ENCODE measurements at regions not wholly inside any gene's neighbourhood (a gene's known extent, or its start where the extent isn't known, plus 50 kb on each side); places are given as distances from the start of the nearest gene placed in this dataset.

DNA sequence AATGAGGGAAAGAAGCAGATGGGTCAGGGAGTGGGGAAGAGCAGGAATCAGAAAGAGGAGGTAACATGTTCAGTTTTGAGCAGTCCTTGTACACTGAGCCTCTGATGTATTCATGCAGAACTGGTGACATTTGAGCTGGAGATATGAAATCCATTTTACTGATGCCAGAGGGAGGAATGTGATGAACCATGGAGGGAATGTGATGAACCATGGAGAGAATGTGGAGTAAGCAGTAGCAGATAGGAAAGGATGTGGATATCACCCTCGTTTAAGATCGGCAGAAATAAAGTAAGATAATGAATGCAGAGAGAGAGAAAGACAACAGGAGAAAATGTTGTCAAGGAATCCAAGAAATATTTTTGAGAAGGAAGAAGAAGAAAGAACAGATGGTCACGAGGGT, 231.6 kb downstream of the TBXT start:
- POLR2A ChIA-PET, result no interaction called here
- Mint-ChIP-seq H3K36me3 (no peaks in the 10 kb centered on the region), H3K4me3 (no peak overlapping the region), H3K4me1 (no peaks in the 10 kb centered on the region), H3K27me3 (no peaks in the 10 kb centered on the region), H3K9me3 (no peaks in the 10 kb centered on the region), H3K27ac (no peak overlapping the region)
- ATAC-seq (ENCODE audit: low read depth) (no peak), DNase-seq (no peak)

DNA sequence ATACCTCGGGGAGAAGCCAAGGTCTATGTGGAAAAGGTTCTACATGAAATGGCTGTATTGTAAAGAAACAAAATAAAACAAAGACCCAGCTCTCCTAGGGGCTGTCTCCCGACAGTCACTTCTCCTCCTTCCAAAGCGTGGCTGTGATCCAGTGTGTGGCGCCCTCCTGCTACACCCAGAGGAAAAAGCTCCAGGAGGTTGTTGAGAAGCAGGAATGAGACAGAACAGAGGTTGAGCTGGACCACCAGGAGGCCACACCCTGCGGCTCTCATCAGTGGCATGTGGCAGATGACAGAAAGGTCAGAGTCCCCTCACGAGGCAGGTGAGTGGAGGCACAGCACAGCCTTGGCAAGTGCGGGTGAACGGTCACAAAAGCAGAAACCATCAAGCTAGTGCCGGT, 236.0 kb downstream of the TBXT start:
- Mint-ChIP-seq H3K4me1 (no peaks in the 10 kb centered on the region), H3K27me3 (no peaks in the 10 kb centered on the region), H3K36me3 (no peaks in the 10 kb centered on the region), H3K9me3 (no peaks in the 10 kb centered on the region), H3K27ac (no peak overlapping the region), H3K4me3 (no peak overlapping the region)
- no peak for ATAC-seq (ENCODE audit: low read depth)
- POLR2A ChIA-PET, result no interaction called here
- DNase-seq, result no peak

DNA sequence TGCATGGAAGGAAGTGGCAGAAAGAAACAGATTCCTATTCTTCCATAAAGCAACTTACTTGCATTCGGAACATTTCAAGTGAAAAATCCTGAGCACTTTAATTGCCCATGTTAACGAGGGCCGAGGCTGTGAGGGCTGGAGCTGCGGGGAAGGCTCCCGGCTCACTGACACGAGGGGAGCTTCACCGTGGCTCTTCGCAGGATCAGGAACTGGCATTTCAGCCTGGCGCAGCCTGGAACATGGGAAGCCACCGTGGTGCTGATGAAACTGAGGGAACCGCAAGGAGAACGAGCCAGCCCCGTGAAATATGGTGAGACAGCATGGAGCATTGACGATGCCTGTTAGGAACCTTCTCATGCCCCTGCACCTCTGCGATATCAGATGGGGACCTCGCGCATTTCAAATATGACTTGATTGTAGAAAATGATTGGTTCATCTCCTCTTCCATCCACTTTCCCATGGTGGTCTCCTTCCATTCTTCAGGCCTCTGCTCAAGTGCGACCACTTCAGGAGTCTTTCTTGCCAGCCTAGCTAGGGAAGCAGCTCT, 236.9 kb downstream of the TBXT start:
- no peaks in the 10 kb centered on the region for H3K36me3 Mint-ChIP-seq
- POLR2A ChIA-PET, result no interaction called here
- H3K27ac Mint-ChIP-seq, result no peak overlapping the region
- DNase-seq (no peak), ATAC-seq (ENCODE audit: low read depth) (no peak)
- H3K27me3 Mint-ChIP-seq, result no peaks in the 10 kb centered on the region
- H3K4me1 Mint-ChIP-seq, result no peaks in the 10 kb centered on the region
- H3K9me3 Mint-ChIP-seq, result no peaks in the 10 kb centered on the region
- H3K4me3 Mint-ChIP-seq, result no peak overlapping the region

DNA sequence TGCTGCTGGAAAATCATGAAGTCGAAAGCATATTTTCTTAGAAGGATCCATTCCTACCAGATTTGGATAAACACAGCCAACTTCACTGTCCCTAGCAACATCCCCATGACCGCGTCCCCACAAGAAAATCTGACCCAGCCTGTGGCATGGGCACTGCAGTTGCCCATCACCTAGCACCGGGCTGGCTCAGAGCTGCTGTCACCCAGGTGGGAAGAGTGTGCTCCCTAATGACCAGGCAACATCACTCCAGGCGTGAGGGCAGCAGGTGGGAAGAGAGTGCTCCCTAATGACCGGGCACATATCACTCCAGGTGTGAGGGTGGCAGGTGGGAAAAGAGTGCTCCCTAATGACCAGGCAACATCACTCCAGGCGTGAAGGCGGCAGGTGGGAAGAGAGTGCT, 238.0 kb downstream of the TBXT start:
- POLR2A ChIA-PET, result no interaction called here
- no peak for DNase-seq
- H3K27ac Mint-ChIP-seq, result no peak overlapping the region
- no peaks in the 10 kb centered on the region for H3K36me3 Mint-ChIP-seq
- ATAC-seq (ENCODE audit: low read depth), result no peak
- H3K9me3 Mint-ChIP-seq, result no peaks in the 10 kb centered on the region
- H3K27me3 Mint-ChIP-seq, result no peaks in the 10 kb centered on the region
- H3K4me3 Mint-ChIP-seq, result no peak overlapping the region
- H3K4me1 Mint-ChIP-seq, result no peaks in the 10 kb centered on the region

DNA sequence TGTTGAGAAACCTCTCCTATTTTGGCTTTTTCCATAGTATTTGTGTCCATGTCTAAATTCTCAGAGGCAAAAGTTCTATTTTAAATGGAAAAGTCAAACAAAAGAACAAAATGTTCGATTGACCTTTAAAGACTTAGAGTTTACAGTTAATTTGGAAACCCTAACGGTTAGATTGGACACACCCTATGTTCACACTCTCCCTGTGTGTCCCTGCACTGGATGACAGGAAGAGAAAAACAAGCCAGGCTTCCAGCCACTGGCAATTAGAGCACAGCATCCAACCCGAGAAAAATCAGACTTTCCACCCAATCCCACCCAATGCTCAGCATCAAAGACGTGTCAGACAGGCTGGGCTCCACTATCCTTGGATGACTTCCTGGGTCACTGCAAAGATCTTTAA, 241.3 kb downstream of the TBXT start:
- no peaks in the 10 kb centered on the region for H3K27me3 Mint-ChIP-seq
- no peak overlapping the region for H3K4me3 Mint-ChIP-seq
- H3K27ac Mint-ChIP-seq, result no peak overlapping the region
- POLR2A ChIA-PET, result no interaction called here
- no peaks in the 10 kb centered on the region for H3K4me1 Mint-ChIP-seq
- DNase-seq (no peak), ATAC-seq (ENCODE audit: low read depth) (no peak)
- no peaks in the 10 kb centered on the region for H3K9me3 Mint-ChIP-seq
- no peaks in the 10 kb centered on the region for H3K36me3 Mint-ChIP-seq

DNA sequence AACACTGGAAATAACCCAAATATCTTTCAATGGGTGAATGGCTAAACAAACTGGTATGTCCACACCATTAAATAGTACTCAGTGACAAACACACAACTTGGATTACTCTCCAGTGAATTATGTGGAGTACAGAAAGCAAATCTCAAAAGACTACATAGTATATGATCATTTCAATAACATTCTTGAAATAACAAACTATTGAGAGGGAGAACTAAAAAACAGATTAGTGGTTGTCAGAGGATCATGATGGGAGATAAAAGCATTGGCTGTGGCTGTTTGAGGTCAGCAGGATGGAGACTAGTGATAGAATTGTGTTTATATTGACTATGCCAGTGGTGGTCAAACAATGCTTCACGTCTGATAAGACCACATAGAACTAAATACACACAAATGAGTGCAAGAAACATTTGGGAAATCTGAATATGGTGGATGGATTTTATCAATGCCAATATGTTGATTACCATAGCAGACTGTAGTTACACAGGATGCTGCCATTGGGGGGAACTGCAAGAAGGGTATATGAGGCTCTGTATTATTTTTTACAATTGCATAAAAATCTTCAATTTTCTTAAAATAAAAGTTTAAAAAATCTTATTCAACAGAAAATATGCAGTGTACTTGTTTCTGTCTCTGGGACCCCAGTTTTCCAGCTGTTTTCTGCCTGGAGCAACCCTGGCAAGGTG, 242.0 kb downstream of the TBXT start:
- no peak for ATAC-seq (ENCODE audit: low read depth)

DNA sequence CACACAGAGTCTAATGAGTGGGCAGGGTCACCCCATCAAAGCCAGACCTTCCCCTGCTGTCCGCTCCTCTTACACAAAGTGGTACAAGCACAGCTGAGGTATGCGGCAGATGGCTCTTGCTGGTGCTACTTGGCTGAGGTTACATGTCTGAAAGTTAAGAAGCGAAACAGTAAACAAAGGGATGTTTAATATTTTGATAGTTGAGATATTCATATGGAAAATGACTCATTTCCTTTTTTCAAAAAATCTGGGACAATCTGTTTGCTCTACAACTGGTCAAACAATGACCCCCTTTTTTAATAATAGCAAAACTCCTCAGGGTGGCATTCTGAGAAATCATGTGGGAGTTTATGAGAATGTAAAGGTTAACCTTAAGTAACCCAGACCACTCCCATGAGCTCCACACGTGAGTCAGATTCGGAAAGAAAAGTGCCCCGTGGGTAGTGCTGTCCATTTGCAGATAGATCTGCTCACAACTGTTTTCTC, 245.3 kb downstream of the TBXT start:
- POLR2A ChIA-PET, result no interaction called here
- ATAC-seq (ENCODE audit: low read depth), result no peak
- no peaks in the 10 kb centered on the region for H3K9me3 Mint-ChIP-seq

More for the DNA sequence above, 242.0 kb downstream of the TBXT start:
- Mint-ChIP-seq H3K36me3 (no peaks in the 10 kb centered on the region), H3K9me3 (no peaks in the 10 kb centered on the region), H3K4me3 (no peak overlapping the region), H3K27ac (no peak overlapping the region), H3K27me3 (no peaks in the 10 kb centered on the region), H3K4me1 (no peaks in the 10 kb centered on the region)
- POLR2A ChIA-PET, result no interaction called here
- DNase-seq, result no peak

DNA sequence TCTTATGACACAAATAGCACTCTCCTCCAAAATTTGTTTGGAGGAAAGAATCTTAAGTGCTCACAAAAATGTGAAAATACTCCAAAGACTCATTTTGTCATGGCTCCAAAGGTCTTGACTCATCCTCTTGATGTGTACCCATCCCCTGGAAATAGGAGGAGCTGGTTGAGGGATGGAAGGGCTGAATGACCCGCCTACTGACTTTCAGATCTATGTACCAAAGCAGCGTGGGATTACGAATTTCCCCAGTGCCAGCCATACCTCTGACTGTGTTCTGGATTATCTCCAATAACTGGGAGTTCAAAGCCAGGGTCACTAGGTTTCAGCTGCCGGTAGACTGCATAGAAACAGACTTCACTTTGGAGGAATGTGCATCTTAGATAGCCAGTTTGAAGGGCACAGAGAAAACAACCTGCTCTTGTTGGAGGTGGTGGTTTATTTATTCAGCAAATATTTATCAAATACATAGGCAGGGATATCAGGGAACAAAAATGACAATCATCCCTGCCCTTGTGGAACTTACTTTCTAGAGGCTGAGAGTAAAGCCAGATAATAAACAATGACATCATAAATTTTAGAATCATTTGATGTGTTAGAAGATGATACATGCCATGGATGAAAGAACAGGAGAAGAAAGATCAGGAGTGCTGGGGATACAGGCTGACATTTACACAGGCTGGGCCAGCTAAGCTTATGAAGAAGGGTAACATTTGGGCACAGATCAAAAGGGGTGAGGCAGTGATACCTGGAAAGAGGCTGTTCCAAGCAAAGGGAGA, 246.6 kb downstream of the TBXT start:
- Mint-ChIP-seq H3K27ac (no peak overlapping the region), H3K27me3 (no peaks in the 10 kb centered on the region), H3K4me3 (no peak overlapping the region), H3K36me3 (no peaks in the 10 kb centered on the region), H3K4me1 (no peaks in the 10 kb centered on the region), H3K9me3 (no peaks in the 10 kb centered on the region)
- no peak for DNase-seq
- POLR2A ChIA-PET, result no interaction called here
- ATAC-seq (ENCODE audit: low read depth), result no peak

More for the DNA sequence above, 245.3 kb downstream of the TBXT start:
- H3K4me3 Mint-ChIP-seq, result no peak overlapping the region
- no peak for DNase-seq
- H3K27me3 Mint-ChIP-seq, result no peaks in the 10 kb centered on the region
- H3K36me3 Mint-ChIP-seq, result no peaks in the 10 kb centered on the region
- H3K27ac Mint-ChIP-seq, result no peak overlapping the region
- H3K4me1 Mint-ChIP-seq, result no peaks in the 10 kb centered on the region

DNA sequence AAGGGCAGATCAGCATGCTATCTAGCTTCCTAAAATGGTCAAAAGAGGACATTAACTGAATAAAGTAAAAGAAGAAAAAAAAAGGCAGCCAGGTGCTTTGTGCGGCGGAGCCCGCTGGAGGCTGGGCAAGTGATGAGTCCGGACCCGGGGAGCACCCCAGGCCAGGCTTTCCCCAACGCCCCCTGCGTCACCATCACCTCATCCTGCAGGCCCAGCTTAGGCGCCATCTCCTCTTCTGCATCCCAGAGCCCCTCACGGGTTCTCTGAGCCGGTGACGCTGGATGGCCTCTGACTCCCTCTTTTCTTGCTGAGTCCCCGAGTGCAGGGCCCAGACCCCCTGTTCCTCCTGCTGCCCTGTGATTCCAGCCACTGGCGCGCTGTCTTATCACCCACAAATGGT, 250.1 kb downstream of the TBXT start:
- no peak for DNase-seq
- H3K27ac Mint-ChIP-seq, result no peak overlapping the region
- no peak overlapping the region for H3K4me3 Mint-ChIP-seq
- ATAC-seq (ENCODE audit: low read depth), result no peak
- no peaks in the 10 kb centered on the region for H3K4me1 Mint-ChIP-seq
- H3K36me3 Mint-ChIP-seq, result no peaks in the 10 kb centered on the region
- POLR2A ChIA-PET, result no interaction called here
- H3K9me3 Mint-ChIP-seq, result no peaks in the 10 kb centered on the region
- H3K27me3 Mint-ChIP-seq, result no peaks in the 10 kb centered on the region

DNA sequence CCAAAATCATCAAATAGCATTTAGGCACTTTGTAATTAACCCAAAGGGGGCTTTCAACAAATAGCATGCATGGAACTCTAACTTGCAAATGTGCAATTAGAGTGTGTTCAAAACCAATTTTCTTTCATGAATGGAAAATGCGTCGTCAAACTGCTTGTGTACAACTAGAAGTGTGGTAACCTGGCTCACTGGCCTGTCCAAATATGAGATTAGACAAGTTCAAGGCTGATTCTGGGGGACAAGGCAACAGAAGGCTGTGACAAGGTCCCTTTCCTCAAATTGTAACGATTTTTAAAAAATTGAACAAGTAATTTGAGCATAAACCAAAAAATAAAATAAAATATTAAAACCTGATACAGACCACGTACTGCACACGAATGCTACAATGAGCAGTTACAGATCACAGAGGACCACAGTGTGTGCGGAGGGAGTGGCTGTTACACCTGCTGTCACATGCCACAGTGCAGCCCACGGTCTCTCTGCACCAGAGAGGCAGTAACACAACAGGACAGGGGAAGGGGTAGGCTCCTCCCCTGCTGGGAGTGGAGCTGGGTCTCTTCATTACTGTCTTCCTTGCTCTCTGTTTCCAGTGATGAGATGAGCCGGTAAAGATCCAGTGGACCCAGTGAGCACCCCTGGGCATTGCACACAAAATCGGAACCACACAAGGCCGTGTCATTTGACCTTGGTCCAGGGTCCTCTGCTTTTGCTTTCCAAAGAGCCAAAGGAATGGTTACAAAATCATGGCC, 252.2 kb upstream of the PDE10A start:
- ATAC-seq (ENCODE audit: low read depth), result no peak
- H3K9me3 Mint-ChIP-seq, result no peaks in the 10 kb centered on the region
- POLR2A ChIA-PET, result no interaction called here
- H3K4me3 Mint-ChIP-seq, result no peak overlapping the region
- no peak for DNase-seq
- no peaks in the 10 kb centered on the region for H3K4me1 Mint-ChIP-seq
- H3K27me3 Mint-ChIP-seq, result no peaks in the 10 kb centered on the region
- H3K36me3 Mint-ChIP-seq, result no peaks in the 10 kb centered on the region
- H3K27ac Mint-ChIP-seq, result no peak overlapping the region

DNA sequence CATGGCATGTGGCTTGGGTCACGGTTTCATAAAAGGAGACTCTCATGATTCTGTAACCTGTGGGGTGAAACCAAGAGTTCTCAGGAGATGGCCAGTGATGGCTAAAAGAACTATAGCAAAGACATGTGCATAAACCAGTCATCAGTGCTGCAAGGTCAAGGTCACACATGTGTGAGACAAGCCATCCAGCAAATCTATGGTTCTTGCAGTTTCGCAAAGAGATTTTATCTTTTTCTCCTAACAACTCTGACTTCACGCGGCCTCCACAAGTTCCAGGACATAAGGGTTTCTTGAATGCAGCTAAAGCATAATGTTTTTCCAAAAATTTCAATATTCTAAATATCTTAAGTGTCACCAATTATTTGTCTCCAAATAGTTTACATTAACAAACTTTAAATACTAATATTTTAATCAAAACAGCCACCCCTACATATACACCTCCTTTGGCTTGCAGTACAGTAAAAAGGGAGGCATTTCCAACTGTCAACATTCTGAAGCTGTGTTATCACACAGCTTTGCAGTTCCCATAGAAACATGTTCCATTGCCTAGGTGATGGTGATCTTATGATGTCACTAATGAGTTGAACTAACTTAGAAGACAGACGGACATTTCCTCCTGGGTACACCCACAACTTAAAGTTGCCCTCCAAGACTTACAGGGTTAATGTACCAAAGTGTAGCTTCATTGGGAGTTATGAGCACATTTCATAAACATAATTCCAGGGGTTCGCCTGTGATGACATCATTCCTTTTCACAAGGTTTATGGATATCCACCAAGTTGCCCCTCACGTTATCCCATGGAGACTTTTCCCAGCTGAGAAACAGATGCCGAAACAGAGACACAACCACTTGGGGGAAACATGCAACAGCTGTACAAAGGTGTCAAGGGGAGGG, 250.9 kb upstream of the PDE10A start:
- no peaks in the 10 kb centered on the region for H3K9me3 Mint-ChIP-seq
- no peak overlapping the region for H3K4me3 Mint-ChIP-seq
- no peaks in the 10 kb centered on the region for H3K4me1 Mint-ChIP-seq
- DNase-seq (no peak), ATAC-seq (ENCODE audit: low read depth) (no peak)
- H3K27me3 Mint-ChIP-seq, result no peaks in the 10 kb centered on the region
- H3K27ac Mint-ChIP-seq, result no peak overlapping the region
- no peaks in the 10 kb centered on the region for H3K36me3 Mint-ChIP-seq
- POLR2A ChIA-PET, result no interaction called here

DNA sequence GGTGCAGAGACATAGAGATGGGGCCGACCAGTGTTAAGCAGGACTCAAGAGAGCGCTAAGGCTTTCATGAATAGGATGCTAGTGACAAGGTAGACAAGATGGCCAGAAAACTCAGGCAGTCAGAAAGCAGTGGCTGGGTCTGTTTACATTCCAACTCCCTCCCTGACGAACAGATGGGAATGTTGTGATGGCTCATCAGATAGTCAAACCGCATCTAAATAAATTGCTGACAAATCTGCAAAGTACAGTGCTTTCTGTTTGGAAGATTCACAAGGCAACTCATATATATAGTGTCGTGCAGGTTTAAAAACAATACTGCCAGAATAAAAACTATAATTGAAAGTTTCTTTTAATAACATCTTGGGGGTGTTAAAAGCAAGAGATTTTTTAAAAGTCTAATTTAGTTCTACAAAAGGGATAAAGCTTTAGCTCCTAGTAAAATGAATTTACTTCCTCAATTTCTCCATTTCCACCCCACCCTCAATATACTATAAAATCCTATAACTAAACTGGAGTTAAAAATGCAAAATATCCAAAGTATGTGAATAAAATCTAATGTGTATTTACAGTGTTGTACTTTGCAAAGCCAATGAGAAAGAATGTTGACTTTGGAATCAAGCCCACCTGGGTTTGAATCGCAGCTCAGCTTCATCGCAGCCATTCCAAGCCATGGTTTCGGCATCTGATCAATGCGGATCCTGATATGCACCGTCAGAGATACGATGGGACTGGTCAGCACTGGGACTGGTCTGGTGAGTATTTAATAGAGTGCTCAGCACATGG, 247.3 kb upstream of the PDE10A start:
- POLR2A ChIA-PET, result no interaction called here
- Mint-ChIP-seq H3K27me3 (peaks cover 2% of the 10 kb centered on the region), H3K27ac (no peak overlapping the region), H3K4me3 (no peak overlapping the region), H3K4me1 (no peaks in the 10 kb centered on the region), H3K9me3 (no peaks in the 10 kb centered on the region), H3K36me3 (no peaks in the 10 kb centered on the region)
- no peak for ATAC-seq (ENCODE audit: low read depth)
- DNase-seq, result no peak

All from activated naive CD8-positive, alpha-beta T cell treated with anti-CD3 and anti-CD28 coated beads, Interleukin-2, amount 10 ng/mL, durations not matched to agents 7 days and 5 days (primary cell).